ENCODE measurements at regions not wholly inside any gene's neighbourhood (a gene's known extent, or its start where the extent isn't known, plus 50 kb on each side); places are given as distances from the start of the nearest gene placed in this dataset.

GRCh38 chr2:17086990-17087389 lies 421.4 kb upstream of the CYRIA start:
- TF ChIP-seq CTCF (IDR thresholded peaks at IDR 0.05; ENCODE audit: low read length): no peak
- TF ChIP-seq EZH2 (optimal IDR thresholded peaks at IDR 0.05; ENCODE audit: low read depth, low read length): no peak
- TF ChIP-seq EZH2phosphoT487 (IDR thresholded peaks at IDR 0.05; ENCODE audit: low read length): no peak
